Karpas-422 (cell line): ENCODE measurements at regions not wholly inside any gene's neighbourhood (a gene's known extent, or its start where the extent isn't known, plus 50 kb on each side); places are given as distances from the start of the nearest gene placed in this dataset.

Source experiments
- DNase-seq: peaks from one replicate; pipeline ENCODE4 v3.0.0-alpha.2; 2015
- H2AFZ ChIP-seq: fragments of 200-600 bp; sonication (generic); 2 replicates; pipeline ENCODE4 v1.6.1; 2014; ENCODE audit warnings: antibody characterized with exemption, low read length, mixed read lengths
- H3K27ac ChIP-seq: fragments of 200-600 bp; sonication (generic); 2 replicates; pipeline ENCODE4 v1.5.1; 2014; ENCODE audit warnings: mild to moderate bottlenecking, low read length, moderate library complexity
- H3K27me3 ChIP-seq: fragments of 200-600 bp; sonication (generic); 2 replicates; pipeline ENCODE4 v1.6.1; 2014; ENCODE audit warnings: low read length, mixed read lengths
- H3K36me3 ChIP-seq: fragments of 200-600 bp; sonication (generic); 2 replicates; pipeline ENCODE4 v1.6.1; 2014; ENCODE audit warnings: low read length, mixed read lengths; ENCODE audit not compliant: insufficient read depth
- H3K4me1 ChIP-seq: fragments of 200-600 bp; sonication (generic); 2 replicates; pipeline ENCODE4 v1.6.1; 2014; ENCODE audit warnings: mild to moderate bottlenecking, low read length, mixed read lengths
- H3K4me2 ChIP-seq: fragments of 200-600 bp; sonication (generic); 2 replicates; pipeline ENCODE4 v1.6.1; 2014; ENCODE audit warnings: low read length, low read depth, mild to moderate bottlenecking; ENCODE audit not compliant: poor library complexity, severe bottlenecking
- H3K4me3 ChIP-seq: fragments of 200-600 bp; sonication (generic); 2 replicates; pipeline ENCODE4 v1.5.1; 2014; ENCODE audit warnings: mild to moderate bottlenecking, antibody characterized with exemption, low read length, mixed read lengths
- H3K79me2 ChIP-seq: fragments of 200-600 bp; sonication (generic); 2 replicates; pipeline ENCODE4 v1.6.1; 2014; ENCODE audit warnings: mild to moderate bottlenecking, low read length, mixed read lengths
- H3K9ac ChIP-seq: fragments of 200-600 bp; sonication (generic); 2 replicates; pipeline ENCODE4 v1.6.0; 2014; ENCODE audit warnings: low read length
- H3K9me2 ChIP-seq: fragments of 200-600 bp; sonication (generic), shearing (Covaris generic); replicated peaks from 2 replicates; pipeline ENCODE4 v1.6.0; 2014; ENCODE audit warnings: mild to moderate bottlenecking, low read length, moderate library complexity; ENCODE audit not compliant: insufficient read depth
- H3K9me3 ChIP-seq: fragments of 300-700, 200-600 bp; sonication (generic); 2 replicates; pipeline ENCODE4 v1.6.1; 2014; ENCODE audit warnings: low read length, mixed read lengths
- H4K20me1 ChIP-seq: fragments of 200-600 bp; sonication (generic); 2 replicates; pipeline ENCODE4 v1.6.1; 2014; ENCODE audit warnings: mild to moderate bottlenecking, antibody characterized with exemption, low read length, low read depth; ENCODE audit not compliant: insufficient read depth

- Histone ChIP-seq H3K79me2 (no peaks in the 10 kb centered on the region), H3K9me2 (no peaks in the 10 kb centered on the region), H3K4me3 (no peak overlapping the region), H3K9ac (no peak overlapping the region), H3K27ac (no peak overlapping the region), H3K27me3 (no peaks in the 10 kb centered on the region), H2AFZ (no peak overlapping the region), H3K36me3 (no peaks in the 10 kb centered on the region), H3K4me1 (no peaks in the 10 kb centered on the region), H3K4me2 (no peak overlapping the region), H4K20me1 (no peaks in the 10 kb centered on the region), H3K9me3 (peaks cover 47% of the 10 kb centered on the region)
- no peak for DNase-seq
Observed at GRCh38 chr18:67876871-67877270, 360.4 kb upstream of the DSEL start.

GRCh38 chr18:67875944-67876343 is 359.4 kb upstream of the DSEL start:
- H3K36me3 ChIP-seq = no peaks in the 10 kb centered on the region
- no peaks in the 10 kb centered on the region for H3K4me1 ChIP-seq
- no peaks in the 10 kb centered on the region for H3K9me2 ChIP-seq
- no peaks in the 10 kb centered on the region for H3K27me3 ChIP-seq
- no peak overlapping the region for H3K4me3 ChIP-seq
- peaks cover 48% of the 10 kb centered on the region for H3K9me3 ChIP-seq
- no peaks in the 10 kb centered on the region for H4K20me1 ChIP-seq
- H3K9ac ChIP-seq = no peak overlapping the region
- H2AFZ ChIP-seq = no peak overlapping the region
- H3K79me2 ChIP-seq = no peaks in the 10 kb centered on the region
- DNase-seq = no peak
- no peak overlapping the region for H3K27ac ChIP-seq
- no peak overlapping the region for H3K4me2 ChIP-seq

- Histone ChIP-seq H3K27ac (no peak overlapping the region), H3K9me2 (no peaks in the 10 kb centered on the region), H3K9ac (no peak overlapping the region), H3K4me3 (no peak overlapping the region), H3K4me2 (no peak overlapping the region), H3K36me3 (no peaks in the 10 kb centered on the region), H4K20me1 (no peaks in the 10 kb centered on the region), H2AFZ (no peak overlapping the region), H3K4me1 (no peaks in the 10 kb centered on the region), H3K79me2 (no peaks in the 10 kb centered on the region), H3K27me3 (no peaks in the 10 kb centered on the region), H3K9me3 (peaks cover 49% of the 10 kb centered on the region)
- no peak for DNase-seq
Observed at GRCh38 chr18:67875060-67875459, 358.5 kb upstream of the DSEL start.

DNA sequence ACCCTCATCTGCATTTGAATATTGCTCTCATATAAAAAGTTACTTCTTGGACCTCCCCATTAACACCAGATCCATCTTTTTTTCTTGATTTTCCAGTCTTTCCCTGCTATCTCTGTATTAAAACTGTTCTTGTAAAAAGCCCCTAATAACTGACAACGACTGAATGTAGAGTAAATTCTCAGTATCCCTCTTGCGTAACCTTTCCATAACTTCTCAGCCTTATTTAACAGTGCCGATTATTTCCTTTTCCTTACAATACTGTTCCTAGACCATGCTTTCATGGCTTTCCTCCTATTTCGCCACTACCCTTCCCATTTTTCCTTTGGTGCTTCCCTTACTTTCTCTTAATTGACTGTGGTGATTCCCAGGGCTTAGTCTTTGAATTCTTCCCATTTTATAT is 348.9 kb upstream of the DSEL start:
- Histone ChIP-seq H3K9me2 (no peaks in the 10 kb centered on the region), H3K9ac (no peak overlapping the region), H2AFZ (no peak overlapping the region), H3K9me3 (peaks cover 54% of the 10 kb centered on the region), H3K4me2 (no peak overlapping the region), H3K4me1 (no peaks in the 10 kb centered on the region), H3K27ac (no peak overlapping the region), H4K20me1 (no peaks in the 10 kb centered on the region), H3K36me3 (no peaks in the 10 kb centered on the region), H3K79me2 (no peaks in the 10 kb centered on the region), H3K27me3 (no peaks in the 10 kb centered on the region), H3K4me3 (no peak overlapping the region)
- no peak for DNase-seq

- Histone ChIP-seq H2AFZ (no peak overlapping the region), H4K20me1 (no peaks in the 10 kb centered on the region), H3K9me2 (no peaks in the 10 kb centered on the region), H3K4me1 (no peaks in the 10 kb centered on the region), H3K4me2 (no peak overlapping the region), H3K27me3 (no peaks in the 10 kb centered on the region), H3K9ac (no peak overlapping the region), H3K4me3 (no peak overlapping the region), H3K27ac (no peak overlapping the region), H3K36me3 (no peaks in the 10 kb centered on the region), H3K79me2 (no peaks in the 10 kb centered on the region), H3K9me3 (peaks cover 55% of the 10 kb centered on the region)
- no peak for DNase-seq
Observed at GRCh38 chr18:67864677-67865340, 348.3 kb upstream of the DSEL start.

DNA sequence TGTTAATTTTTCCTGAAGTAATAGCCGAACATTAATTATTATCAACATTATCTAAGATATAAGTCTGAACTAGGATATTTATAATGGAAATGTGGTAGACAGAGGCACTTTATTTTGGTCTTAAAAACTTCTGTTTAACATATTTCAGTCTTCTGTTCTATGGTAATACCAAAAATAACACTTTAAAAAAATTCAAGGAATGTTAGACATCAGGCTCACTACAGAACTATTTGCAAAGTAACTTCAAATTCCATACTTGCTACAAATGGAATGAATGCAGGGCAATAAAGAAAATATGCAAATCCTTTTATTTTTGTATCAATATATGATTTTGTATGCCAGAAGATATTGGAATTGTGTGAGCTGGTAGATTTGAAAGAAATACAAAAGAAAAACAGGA is 345.5 kb upstream of the DSEL start:
- H3K36me3 ChIP-seq = no peaks in the 10 kb centered on the region
- no peaks in the 10 kb centered on the region for H3K79me2 ChIP-seq
- no peak overlapping the region for H3K4me2 ChIP-seq
- H3K27ac ChIP-seq = no peak overlapping the region
- DNase-seq = no peak
- peaks cover 42% of the 10 kb centered on the region for H3K9me3 ChIP-seq
- no peaks in the 10 kb centered on the region for H3K27me3 ChIP-seq
- no peak overlapping the region; the same call in 1 of the 2 replicates for H3K4me3 ChIP-seq
- H3K9ac ChIP-seq = no peak overlapping the region
- H2AFZ ChIP-seq = no peak overlapping the region
- no peaks in the 10 kb centered on the region for H3K9me2 ChIP-seq
- H3K4me1 ChIP-seq = no peaks in the 10 kb centered on the region
- no peaks in the 10 kb centered on the region for H4K20me1 ChIP-seq

DNA sequence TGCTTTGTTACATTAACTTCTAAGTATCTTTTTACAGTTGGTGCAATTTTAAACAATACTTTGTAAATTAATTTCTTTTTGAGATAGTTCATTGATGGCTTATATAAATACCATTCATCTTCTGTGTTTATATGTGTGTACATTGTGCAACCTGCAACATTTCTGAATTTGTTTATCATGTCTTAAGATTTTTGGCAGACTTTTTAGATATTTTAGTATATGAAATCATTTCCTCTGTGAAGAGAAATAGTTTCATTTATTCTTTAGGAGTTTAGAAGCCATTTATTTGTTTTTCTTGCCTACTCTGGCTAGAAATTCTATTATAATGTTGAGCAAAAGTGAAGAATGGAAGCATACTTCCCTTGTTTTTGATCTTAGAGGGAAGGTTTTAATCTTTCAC is 337.8 kb upstream of the DSEL start:
- Histone ChIP-seq H3K4me3 (no peak overlapping the region), H3K27ac (no peak overlapping the region), H3K9me3 (peaks cover 15% of the 10 kb centered on the region), H3K4me1 (no peaks in the 10 kb centered on the region), H3K9me2 (no peaks in the 10 kb centered on the region), H2AFZ (no peak overlapping the region), H3K27me3 (no peaks in the 10 kb centered on the region), H3K79me2 (no peaks in the 10 kb centered on the region), H3K4me2 (no peak overlapping the region), H3K9ac (no peak overlapping the region), H4K20me1 (no peaks in the 10 kb centered on the region), H3K36me3 (no peaks in the 10 kb centered on the region)
- no peak for DNase-seq

DNA sequence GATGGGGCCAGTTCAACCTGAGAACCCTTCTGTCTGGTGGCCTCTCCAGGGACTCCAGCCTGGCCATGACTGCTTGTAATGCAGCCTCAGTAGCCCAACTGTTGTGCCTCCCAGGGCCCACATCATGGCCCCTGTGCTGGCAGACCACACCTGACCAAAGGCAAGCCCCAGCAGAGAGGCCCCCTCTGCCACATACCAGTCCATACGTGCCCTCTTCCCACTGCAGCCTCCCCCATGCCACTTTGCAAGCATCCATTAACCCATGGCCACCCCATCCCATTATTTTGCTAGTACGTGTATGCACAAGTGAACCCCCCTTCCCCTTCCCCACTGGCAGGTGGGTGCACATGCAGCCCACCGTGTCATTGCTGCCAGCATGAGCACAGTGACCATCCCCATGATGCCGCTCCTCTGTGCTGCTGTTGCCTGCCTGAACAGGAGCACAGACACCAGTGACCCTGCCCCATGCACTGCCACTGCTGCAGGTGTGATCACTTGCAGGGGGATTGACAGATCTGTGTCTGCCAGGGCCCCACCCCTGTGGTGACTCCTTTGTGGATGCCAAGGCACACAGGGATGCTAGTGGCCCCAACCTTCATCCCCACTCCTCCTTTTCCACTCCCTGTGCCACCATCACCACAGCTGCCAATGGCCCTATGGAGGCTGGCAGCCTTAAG is 330.0 kb upstream of the DSEL start:
- no peak for DNase-seq
- Histone ChIP-seq H3K27ac (no peak overlapping the region), H3K79me2 (no peaks in the 10 kb centered on the region), H2AFZ (no peak overlapping the region), H3K9me3 (peaks cover 42% of the 10 kb centered on the region), H4K20me1 (no peaks in the 10 kb centered on the region), H3K4me3 (no peak overlapping the region), H3K9ac (no peak overlapping the region), H3K9me2 (no peaks in the 10 kb centered on the region), H3K4me1 (no peaks in the 10 kb centered on the region), H3K36me3 (no peaks in the 10 kb centered on the region), H3K4me2 (no peak overlapping the region), H3K27me3 (no peaks in the 10 kb centered on the region)
